ENCODE measurements at regions not wholly inside any gene's neighbourhood (a gene's known extent, or its start where the extent isn't known, plus 50 kb on each side); places are given as distances from the start of the nearest gene placed in this dataset.

DNA sequence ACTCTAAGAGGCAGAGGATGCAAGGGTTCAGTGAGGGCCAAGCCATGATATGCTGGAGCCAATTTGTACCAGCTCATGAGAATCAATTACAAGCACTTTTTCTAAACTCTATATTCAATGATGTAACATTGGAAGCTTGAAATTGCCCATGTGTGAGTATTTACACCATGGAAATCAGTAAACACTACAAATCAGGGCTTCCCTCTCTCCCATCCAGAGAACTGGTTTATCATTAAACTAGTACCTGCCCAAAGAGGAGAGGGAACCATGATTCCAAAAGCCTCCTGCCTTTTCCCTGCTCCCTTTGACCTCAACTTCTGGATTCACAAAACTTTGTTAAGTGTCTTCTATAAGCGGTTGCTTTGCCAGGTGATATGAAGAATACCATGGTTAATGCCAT is 52.5 kb upstream of the BICC1 start:
- H3K9me3 ChIP-seq: no peaks in the 10 kb centered on the region
- H3K27ac ChIP-seq: no peak overlapping the region
- H3K36me3 ChIP-seq: no peaks in the 10 kb centered on the region
- TF ChIP-seq, protein P1, sequence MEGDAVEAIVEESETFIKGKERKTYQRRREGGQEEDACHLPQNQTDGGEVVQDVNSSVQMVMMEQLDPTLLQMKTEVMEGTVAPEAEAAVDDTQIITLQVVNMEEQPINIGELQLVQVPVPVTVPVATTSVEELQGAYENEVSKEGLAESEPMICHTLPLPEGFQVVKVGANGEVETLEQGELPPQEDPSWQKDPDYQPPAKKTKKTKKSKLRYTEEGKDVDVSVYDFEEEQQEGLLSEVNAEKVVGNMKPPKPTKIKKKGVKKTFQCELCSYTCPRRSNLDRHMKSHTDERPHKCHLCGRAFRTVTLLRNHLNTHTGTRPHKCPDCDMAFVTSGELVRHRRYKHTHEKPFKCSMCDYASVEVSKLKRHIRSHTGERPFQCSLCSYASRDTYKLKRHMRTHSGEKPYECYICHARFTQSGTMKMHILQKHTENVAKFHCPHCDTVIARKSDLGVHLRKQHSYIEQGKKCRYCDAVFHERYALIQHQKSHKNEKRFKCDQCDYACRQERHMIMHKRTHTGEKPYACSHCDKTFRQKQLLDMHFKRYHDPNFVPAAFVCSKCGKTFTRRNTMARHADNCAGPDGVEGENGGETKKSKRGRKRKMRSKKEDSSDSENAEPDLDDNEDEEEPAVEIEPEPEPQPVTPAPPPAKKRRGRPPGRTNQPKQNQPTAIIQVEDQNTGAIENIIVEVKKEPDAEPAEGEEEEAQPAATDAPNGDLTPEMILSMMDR (IDR thresholded peaks at IDR 0.05): no peak
- no peaks in the 10 kb centered on the region for H3K27me3 ChIP-seq
- DNase-seq (ENCODE audit: low spot score in 2 of 2): no peak
- intact Hi-C loops (cut with DNase I): no loop called here
- peaks cover 0 to 7% of the 10 kb centered on the region in 2 donors for H3K4me1 ChIP-seq
- no peak overlapping the region for H3K4me3 ChIP-seq

DNA sequence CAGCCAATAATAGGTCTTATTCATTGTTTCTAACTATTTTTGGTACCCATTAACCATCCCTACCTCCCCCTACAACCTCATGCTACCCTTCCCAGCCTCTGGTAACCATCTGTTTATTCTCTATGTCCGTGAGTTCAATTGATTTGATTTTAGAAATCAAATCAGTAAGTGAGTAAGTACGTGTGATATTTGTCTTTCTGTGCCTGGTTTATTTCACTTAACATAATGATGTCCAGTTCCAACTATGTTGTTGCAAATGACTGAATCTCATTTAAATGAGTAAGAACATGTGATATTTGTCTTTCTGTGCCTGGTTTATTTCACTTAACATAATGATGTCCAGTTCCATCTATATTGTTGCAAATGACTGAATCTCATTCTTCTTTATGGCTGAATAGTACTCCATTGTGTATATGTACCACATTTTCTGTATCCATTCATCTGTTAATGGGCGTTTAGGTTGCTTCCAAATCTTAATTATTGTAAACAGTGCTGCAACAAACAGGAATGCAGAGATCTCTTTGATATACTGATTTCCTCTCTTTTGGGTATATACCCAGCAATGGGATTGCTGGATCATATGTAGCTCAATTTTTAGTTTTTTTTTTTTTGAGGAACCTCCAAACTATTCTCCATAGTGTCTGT is 49.7 kb upstream of the BICC1 start:
- no peak for DNase-seq (ENCODE audit: low spot score in 2 of 2)
- TF ChIP-seq, protein P1 (IDR thresholded peaks at IDR 0.05): no peak
- Histone ChIP-seq H3K27ac (no peak overlapping the region), H3K4me3 (no peak overlapping the region), H3K27me3 (no peaks in the 10 kb centered on the region), H3K4me1 (peaks cover 0 to 7% of the 10 kb centered on the region in 2 donors), H3K36me3 (no peaks in the 10 kb centered on the region), H3K9me3 (no peaks in the 10 kb centered on the region)
- intact Hi-C loops (cut with DNase I): no loop called here

Data from ascending aorta (tissue), 2 donors.